ENCODE measurements at regions not wholly inside any gene's neighbourhood (a gene's known extent, or its start where the extent isn't known, plus 50 kb on each side); places are given as distances from the start of the nearest gene placed in this dataset.

- H3K36me3 Mint-ChIP-seq = no peaks in the 10 kb centered on the region
- H3K4me3 Mint-ChIP-seq = no peak overlapping the region
Observed at GRCh38 chr5:167578977-167579692, 712.3 kb upstream of the WWC1 start.

DNA sequence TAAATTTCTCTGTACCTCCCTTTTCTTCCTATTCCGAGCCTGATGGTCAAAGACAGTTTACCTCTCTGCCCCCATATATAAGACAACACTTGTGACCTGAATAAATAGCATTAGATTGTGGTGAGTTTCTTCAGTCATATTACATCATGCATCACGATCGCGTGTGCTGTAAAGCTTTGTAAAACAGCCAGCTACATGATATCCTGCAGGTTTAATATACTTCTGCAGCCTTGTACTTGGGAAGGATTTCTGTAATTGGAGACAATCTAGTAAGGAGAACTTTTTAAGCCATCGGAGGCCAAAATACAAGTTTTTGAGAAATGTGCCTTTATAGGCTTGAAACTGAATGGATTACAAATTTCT, 711.8 kb upstream of the WWC1 start:
- DNase-seq (ENCODE audit: low spot score in 2 of 2) = no peak
- Mint-ChIP-seq H3K36me3 (no peaks in the 10 kb centered on the region), H3K4me3 (no peak overlapping the region), H3K4me1 (no peaks in the 10 kb centered on the region), H3K27ac (no peak overlapping the region), H3K9me3 (peaks cover 4% of the 10 kb centered on the region)
- ATAC-seq = no peak

More at GRCh38 chr5:167578977-167579692, 712.3 kb upstream of the WWC1 start:
- no peak for ATAC-seq
- Mint-ChIP-seq H3K27ac (no peak overlapping the region), H3K9me3 (peaks cover 4% of the 10 kb centered on the region), H3K4me1 (no peaks in the 10 kb centered on the region)
- DNase-seq (ENCODE audit: low spot score in 2 of 2) = no peak

DNA sequence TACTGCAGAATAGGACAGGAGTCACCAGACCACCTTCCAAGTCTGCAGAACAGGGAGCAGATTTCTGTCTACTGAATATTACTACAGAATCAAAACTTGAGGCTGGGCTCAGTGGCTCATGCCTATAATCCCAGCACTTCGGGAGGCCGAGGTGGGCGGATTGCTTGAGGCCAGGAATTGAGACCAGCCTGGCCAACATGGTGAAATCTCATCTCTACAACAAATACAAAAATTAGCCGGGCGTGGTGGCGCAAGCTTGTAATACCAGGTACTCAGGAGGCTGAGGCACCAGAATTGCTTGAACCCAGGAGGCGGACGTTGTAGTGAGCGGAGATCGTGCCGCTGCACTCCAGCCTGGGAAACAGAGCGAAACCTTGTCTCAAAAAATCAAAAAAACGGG, 710.8 kb upstream of the WWC1 start:
- H3K4me3 Mint-ChIP-seq = no peak overlapping the region
- H3K9me3 Mint-ChIP-seq = peaks cover 8% of the 10 kb centered on the region

GRCh38 chr5:167582283-167582682, 709.2 kb upstream of the WWC1 start:
- Mint-ChIP-seq H3K27ac (no peak overlapping the region), H3K4me3 (no peak overlapping the region), H3K36me3 (no peaks in the 10 kb centered on the region), H3K4me1 (no peaks in the 10 kb centered on the region), H3K9me3 (peaks cover 8% of the 10 kb centered on the region)
- DNase-seq (ENCODE audit: low spot score in 2 of 2) (no peak), ATAC-seq (no peak)

More for the DNA sequence above, 710.8 kb upstream of the WWC1 start:
- Mint-ChIP-seq H3K4me1 (no peaks in the 10 kb centered on the region), H3K27ac (no peak overlapping the region), H3K36me3 (no peaks in the 10 kb centered on the region)
- ATAC-seq = no peak
- DNase-seq (ENCODE audit: low spot score in 2 of 2) = no peak

DNA sequence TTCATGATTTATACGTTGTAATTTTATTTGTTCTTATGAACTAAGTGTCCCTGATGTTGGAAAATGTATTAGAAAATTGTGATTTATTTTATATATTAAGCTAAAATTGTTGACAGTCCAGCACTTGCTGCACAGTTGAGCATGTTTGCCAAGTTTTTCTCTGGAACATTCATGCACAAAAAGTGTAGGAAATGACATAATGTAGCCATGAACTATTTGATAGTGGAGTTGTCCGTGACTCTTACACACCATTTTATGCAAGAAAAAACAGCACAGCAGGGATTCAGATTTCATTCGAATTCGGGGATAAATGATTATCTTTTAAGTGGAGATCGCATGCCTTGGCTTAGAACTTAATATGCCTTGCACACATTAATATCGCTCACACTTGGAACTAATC, 708.6 kb upstream of the WWC1 start:
- H3K36me3 Mint-ChIP-seq = no peaks in the 10 kb centered on the region

DNA sequence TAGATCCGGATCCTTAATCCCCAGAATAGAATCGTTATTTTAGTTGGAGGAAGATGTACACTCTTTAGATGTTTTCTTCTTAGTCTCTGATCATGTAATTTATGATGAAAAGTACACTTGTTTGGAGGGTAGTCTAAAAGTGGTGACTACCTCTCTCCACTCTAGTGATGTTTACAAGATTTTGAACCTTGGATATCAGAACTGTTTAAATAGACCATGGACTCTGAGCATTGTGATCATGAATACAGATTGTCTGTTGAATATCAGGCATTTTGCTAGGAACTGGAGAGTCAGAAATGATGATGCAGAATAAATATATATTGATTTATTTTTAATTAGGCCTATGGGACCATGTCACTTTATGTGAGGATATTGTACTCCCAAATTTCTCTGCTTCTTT, 706.3 kb upstream of the WWC1 start:
- H3K27ac Mint-ChIP-seq = no peak overlapping the region
- peaks cover 8% of the 10 kb centered on the region for H3K9me3 Mint-ChIP-seq
- DNase-seq (ENCODE audit: low spot score in 2 of 2) (no peak), ATAC-seq (no peak)
- H3K36me3 Mint-ChIP-seq = no peaks in the 10 kb centered on the region
- H3K4me3 Mint-ChIP-seq = no peak overlapping the region
- no peaks in the 10 kb centered on the region for H3K4me1 Mint-ChIP-seq

More for the DNA sequence above, 708.6 kb upstream of the WWC1 start:
- DNase-seq (ENCODE audit: low spot score in 2 of 2) = no peak
- no peaks in the 10 kb centered on the region for H3K4me1 Mint-ChIP-seq
- no peak overlapping the region for H3K4me3 Mint-ChIP-seq
- peaks cover 8% of the 10 kb centered on the region for H3K9me3 Mint-ChIP-seq
- no peak for ATAC-seq
- no peak overlapping the region for H3K27ac Mint-ChIP-seq

DNA sequence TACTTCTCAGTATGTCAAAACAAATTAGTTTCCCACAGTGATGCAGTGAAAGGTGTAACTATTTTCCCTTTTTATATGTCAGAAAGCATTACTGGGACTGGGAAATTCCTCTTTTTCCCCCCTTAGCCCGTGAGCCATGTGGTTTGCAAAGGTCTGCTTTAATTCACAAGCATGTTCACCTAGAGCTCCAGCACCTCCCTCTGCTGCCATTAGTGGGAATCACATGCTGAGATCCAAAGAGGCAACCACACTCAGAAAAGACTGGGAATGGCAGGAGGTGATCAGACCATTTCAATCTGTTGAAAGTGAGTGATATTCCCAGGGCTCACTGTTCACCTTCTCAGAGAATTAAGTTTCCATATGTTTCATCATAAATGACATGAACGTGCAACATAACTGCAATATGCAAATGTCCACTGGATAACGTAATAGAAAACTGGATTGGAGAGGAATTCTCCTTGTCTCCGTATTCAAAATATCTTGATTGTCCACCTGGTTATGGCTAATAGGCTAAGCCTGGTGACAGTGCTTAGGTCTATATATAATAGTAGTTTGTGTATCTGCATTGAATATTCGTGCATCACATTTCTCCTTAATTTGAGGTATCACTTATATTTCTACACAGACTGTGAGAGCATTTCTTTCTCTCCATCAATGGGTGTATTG, 703.5 kb upstream of the WWC1 start:
- Mint-ChIP-seq H3K4me1 (no peaks in the 10 kb centered on the region), H3K36me3 (no peaks in the 10 kb centered on the region), H3K4me3 (no peak overlapping the region), H3K9me3 (peaks cover 8% of the 10 kb centered on the region), H3K27ac (no peak overlapping the region)
- ATAC-seq (no peak), DNase-seq (ENCODE audit: low spot score in 2 of 2) (no peak)

GRCh38 chr5:167592114-167592513, 699.3 kb upstream of the WWC1 start:
- no peak overlapping the region for H3K4me3 Mint-ChIP-seq
- peaks cover 3% of the 10 kb centered on the region for H3K9me3 Mint-ChIP-seq
- ATAC-seq (no peak), DNase-seq (ENCODE audit: low spot score in 2 of 2) (no peak)
- H3K27ac Mint-ChIP-seq = no peak overlapping the region
- H3K4me1 Mint-ChIP-seq = no peaks in the 10 kb centered on the region
- no peaks in the 10 kb centered on the region for H3K36me3 Mint-ChIP-seq

DNA sequence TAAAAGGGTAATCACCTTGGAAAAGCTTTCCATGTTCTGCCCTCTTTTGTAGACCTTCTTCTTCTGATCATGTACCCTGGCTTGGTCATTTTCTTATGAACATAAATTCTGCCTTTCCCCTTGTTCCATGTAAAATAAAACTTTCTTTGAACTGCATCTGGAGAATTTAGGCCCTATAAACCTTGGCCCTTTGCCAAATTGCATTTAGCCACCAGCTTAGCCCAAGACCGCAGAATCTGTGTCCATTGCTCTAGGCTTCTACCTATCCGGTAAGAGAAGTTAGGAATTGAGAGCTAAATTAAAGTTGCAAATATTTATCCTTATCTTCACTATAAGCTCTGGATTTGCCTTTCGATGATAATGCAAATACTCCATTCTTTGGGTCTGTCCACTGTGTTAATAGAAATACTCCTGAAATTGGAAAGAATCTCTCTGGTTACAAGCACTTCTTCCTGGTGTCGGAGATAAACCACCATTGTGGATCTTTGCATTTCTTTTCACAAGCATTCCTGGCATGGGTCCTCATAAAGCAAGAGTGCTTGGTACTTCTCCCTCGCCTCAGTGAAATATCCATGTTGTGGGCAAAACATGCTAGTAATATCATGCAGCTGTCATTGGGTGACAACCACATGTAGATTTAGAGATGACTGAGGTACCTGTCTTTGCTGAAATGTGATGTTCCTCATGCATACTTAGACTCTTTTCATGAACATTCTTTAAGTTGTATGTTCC, 698.0 kb upstream of the WWC1 start:
- no peak for ATAC-seq
- DNase-seq (ENCODE audit: low spot score in 2 of 2) = no peak
- H3K9me3 Mint-ChIP-seq = peaks cover 3% of the 10 kb centered on the region
- H3K4me3 Mint-ChIP-seq = no peak overlapping the region
- H3K36me3 Mint-ChIP-seq = no peaks in the 10 kb centered on the region
- no peak overlapping the region for H3K27ac Mint-ChIP-seq
- H3K4me1 Mint-ChIP-seq = no peaks in the 10 kb centered on the region

- H3K4me3 Mint-ChIP-seq = no peak overlapping the region
- no peak for ATAC-seq
- peaks cover 3% of the 10 kb centered on the region for H3K9me3 Mint-ChIP-seq
- no peak overlapping the region for H3K27ac Mint-ChIP-seq
- no peaks in the 10 kb centered on the region for H3K4me1 Mint-ChIP-seq
- no peaks in the 10 kb centered on the region for H3K36me3 Mint-ChIP-seq
- DNase-seq (ENCODE audit: low spot score in 2 of 2) = no peak
Observed at GRCh38 chr5:167594061-167594435, 697.4 kb upstream of the WWC1 start.

GRCh38 chr5:167594750-167595149, 696.7 kb upstream of the WWC1 start:
- no peak for ATAC-seq
- DNase-seq (ENCODE audit: low spot score in 2 of 2) = no peak
- no peak overlapping the region for H3K4me3 Mint-ChIP-seq
- no peaks in the 10 kb centered on the region for H3K4me1 Mint-ChIP-seq
- H3K9me3 Mint-ChIP-seq = peaks cover 3% of the 10 kb centered on the region
- no peak overlapping the region for H3K27ac Mint-ChIP-seq
- no peaks in the 10 kb centered on the region for H3K36me3 Mint-ChIP-seq

DNA sequence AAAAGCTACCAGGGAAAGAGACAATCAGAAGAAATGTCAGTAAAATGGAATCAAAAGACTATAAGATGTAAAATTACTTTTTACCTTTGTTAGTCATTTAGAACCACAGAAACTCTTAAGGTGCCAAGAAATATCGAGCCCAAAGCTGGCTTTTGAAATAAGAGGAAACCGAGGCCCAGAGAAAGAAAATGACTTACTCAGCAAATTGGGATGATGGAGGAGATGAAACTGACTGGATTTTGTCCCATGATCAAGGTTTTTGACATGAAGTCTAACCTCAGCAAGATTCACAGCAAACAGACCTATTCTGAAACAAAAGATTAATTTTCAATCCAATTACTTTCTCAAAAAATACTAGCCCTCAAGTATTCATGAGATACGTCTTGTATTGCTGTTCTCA, 696.2 kb upstream of the WWC1 start:
- ATAC-seq (no peak), DNase-seq (ENCODE audit: low spot score in 2 of 2) (no peak)
- Mint-ChIP-seq H3K27ac (no peak overlapping the region), H3K4me3 (no peak overlapping the region), H3K9me3 (peaks cover 3% of the 10 kb centered on the region), H3K4me1 (no peaks in the 10 kb centered on the region), H3K36me3 (no peaks in the 10 kb centered on the region)

- Mint-ChIP-seq H3K4me3 (no peak overlapping the region), H3K4me1 (no peaks in the 10 kb centered on the region), H3K36me3 (no peaks in the 10 kb centered on the region), H3K27ac (no peak overlapping the region), H3K9me3 (peaks cover 3% of the 10 kb centered on the region)
- ATAC-seq (no peak), DNase-seq (ENCODE audit: low spot score in 2 of 2) (no peak)
Observed at GRCh38 chr5:167598166-167598565, 693.3 kb upstream of the WWC1 start.

DNA sequence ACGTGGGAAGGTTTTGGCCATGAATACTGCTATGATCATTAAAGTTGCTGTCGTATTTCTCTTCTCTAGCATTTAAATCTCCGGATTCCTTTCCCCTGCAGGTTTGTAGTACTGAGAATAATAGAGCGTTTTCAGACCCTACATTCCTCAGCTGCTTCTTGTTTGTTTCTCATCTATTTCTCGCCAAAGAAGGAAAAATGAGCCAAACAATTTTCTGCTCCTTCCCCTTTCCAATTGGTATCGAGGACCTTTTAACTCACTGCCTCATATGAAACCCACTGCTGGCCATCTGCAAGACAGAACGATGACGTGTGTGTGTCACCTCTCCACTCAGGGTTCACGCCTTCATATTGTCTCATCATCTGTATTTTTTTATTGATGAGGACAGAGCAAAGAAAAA, 689.4 kb upstream of the WWC1 start:
- DNase-seq (ENCODE audit: low spot score in 2 of 2) = no peak
- no peaks in the 10 kb centered on the region for H3K9me3 Mint-ChIP-seq
- H3K36me3 Mint-ChIP-seq = no peaks in the 10 kb centered on the region
- H3K27ac Mint-ChIP-seq = no peak overlapping the region
- no peaks in the 10 kb centered on the region for H3K4me1 Mint-ChIP-seq
- ATAC-seq = no peak
- no peak overlapping the region for H3K4me3 Mint-ChIP-seq

DNA sequence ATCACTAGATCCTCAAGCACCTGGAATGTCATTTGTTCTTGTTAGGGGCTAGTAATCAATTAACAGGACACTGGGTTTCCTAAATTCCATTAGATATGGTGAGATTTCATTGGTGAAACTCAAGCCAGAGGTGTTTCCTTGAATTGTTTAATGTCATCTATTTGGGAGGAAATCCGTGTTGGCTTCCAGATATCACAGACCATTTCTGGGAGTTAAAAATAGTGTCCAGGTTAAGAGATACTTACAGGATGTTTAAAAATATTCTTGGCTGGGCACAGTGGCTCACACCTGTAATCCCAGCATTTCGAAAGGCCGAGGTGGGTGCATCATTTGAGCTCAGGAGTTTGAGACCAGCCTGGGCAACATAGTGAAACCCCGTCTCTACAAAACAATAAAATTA, 688.3 kb upstream of the WWC1 start:
- Mint-ChIP-seq H3K4me1 (no peaks in the 10 kb centered on the region), H3K9me3 (peaks cover 3% of the 10 kb centered on the region), H3K27ac (no peak overlapping the region), H3K4me3 (no peak overlapping the region), H3K36me3 (no peaks in the 10 kb centered on the region)
- ATAC-seq = no peak
- DNase-seq (ENCODE audit: low spot score in 2 of 2) = no peak
